Keratinocyte (primary cell): ENCODE measurements at regions not wholly inside any gene's neighbourhood (a gene's known extent, or its start where the extent isn't known, plus 50 kb on each side); places are given as distances from the start of the nearest gene placed in this dataset.

Experiments
- CTCF ChIP-seq, 3 experiments: IDR thresholded peaks in 1 of 3; conservative IDR thresholded peaks in 1 of 3; optimal IDR thresholded peaks in 1 of 3; 2 replicates in 2 of 3; 3 replicates in 1 of 3; pipeline versions ENCODE3 to v1.5.1; 2011; ENCODE audit warnings: low read length in 3 of 3, mild to moderate bottlenecking in 3 of 3, moderate library complexity in 2 of 3, control low read depth in 1 of 3, inconsistent platforms in 1 of 3; ENCODE audit not compliant: insufficient read depth in 2 of 3; ENCODE audit errors: extremely low read depth in 1 of 3
- EZH2 ChIP-seq: IDR thresholded peaks from one replicate; pipeline ENCODE4 v1.6.1; 2012; ENCODE audit warnings: inconsistent platforms, mild to moderate bottlenecking, low read length, moderate library complexity

GRCh38 chr9:78828521-78828920, 531.6 kb downstream of the PSAT1 start:
- TF ChIP-seq CTCF (optimal IDR thresholded peaks at IDR 0.05 in 1 of 3, IDR thresholded peaks at IDR 0.05 in 1 of 3, conservative IDR thresholded peaks at IDR 0.05 in 1 of 3; ENCODE audit: extremely low read depth in 1 of 3, insufficient read depth in 2 of 3, low read length in 3 of 3), result no peak
- TF ChIP-seq EZH2, result no peak
